Endothelial cell of umbilical vein (primary cell): ENCODE measurements at regions not wholly inside any gene's neighbourhood (a gene's known extent, or its start where the extent isn't known, plus 50 kb on each side); places are given as distances from the start of the nearest gene placed in this dataset.

Experiments
- BruUV-seq: library from RNA; stranded (reverse); fragments of 400-500 nt; replicated peaks from 2 replicates; lab custom pipeline; 2021; lab: Mats Ljungman, UMichigan
- CTCF ChIA-PET: fragments of 300-600, 350-600 bp; sonication (Branson Sonifier 250); formaldehyde crosslinking; loops from one replicate; lab custom pipeline; 2021; ENCODE audit warnings: antibody characterized with exemption, inconsistent platforms; lab: Charles Lee
- POLR2A ChIA-PET: fragments of 300-600, 350-600 bp; sonication (Branson Sonifier 250); formaldehyde crosslinking; loops from one replicate; lab custom pipeline; 2021; ENCODE audit warnings: antibody characterized with exemption, inconsistent platforms; lab: Charles Lee
- DNase-seq: peaks from one replicate; pipeline ENCODE4 v3.0.0-alpha.2; 2011; ENCODE audit warnings: low read depth, low spot score
- FAIRE-seq: peaks from 2 replicates; lab custom pipeline; 2011; peaks lifted over from hg19 to GRCh38; lab: Jason Lieb, UNC
- H2AFZ ChIP-seq: 2 replicates; pipeline ENCODE4 v1.6.0; 2012; ENCODE audit warnings: low read depth, low read length, control low read depth, inconsistent platforms
- H3K27ac ChIP-seq: 2 replicates; pipeline ENCODE4 v1.5.1; 2011; ENCODE audit warnings: low read depth, mild to moderate bottlenecking, control low read depth, low read length, moderate library complexity; ENCODE audit not compliant: insufficient read depth
- H3K27me3 ChIP-seq, 2 experiments: 2 replicates each; pipeline versions ENCODE4 v1.6.0 to v1.6.1; 2011; ENCODE audit warnings: low read length in 2 of 2, mixed read lengths in 1 of 2; ENCODE audit not compliant: control insufficient read depth in 2 of 2, insufficient read depth in 2 of 2
- H3K36me3 ChIP-seq, 2 experiments: 2 replicates in 1 of 2; 3 replicates in 1 of 2; pipeline ENCODE4 v1.5.1; 2011; ENCODE audit warnings: low read length in 2 of 2, mild to moderate bottlenecking in 1 of 2, moderate library complexity in 1 of 2; ENCODE audit not compliant: control insufficient read depth in 2 of 2, insufficient read depth in 2 of 2; ENCODE audit errors: extremely low read depth in 1 of 2
- H3K4me1 ChIP-seq: 3 replicates; pipeline ENCODE4 v1.5.1; 2011; ENCODE audit warnings: mild to moderate bottlenecking, low read length; ENCODE audit not compliant: control insufficient read depth, insufficient read depth; ENCODE audit errors: extremely low read depth
- H3K4me2 ChIP-seq: 2 replicates; pipeline ENCODE4 v1.6.1; 2011; ENCODE audit warnings: low read length, control low read depth, mixed read lengths; ENCODE audit not compliant: insufficient read depth
- H3K4me3 ChIP-seq, 3 experiments: fragments of 200-600 bp in 1 of 3; sonication (generic), shearing (Covaris generic) in 1 of 3; replicated peaks in 1 of 3; 2 replicates each; pipeline ENCODE4 v1.5.1; 2011 to 2016; ENCODE audit warnings: control low read depth in 3 of 3, low read length in 3 of 3, mild to moderate bottlenecking in 2 of 3, inconsistent platforms in 1 of 3, low read depth in 1 of 3, moderate library complexity in 1 of 3; ENCODE audit not compliant: insufficient read depth in 1 of 3
- H3K79me2 ChIP-seq: 2 replicates; pipeline ENCODE4 v1.6.0; 2012; ENCODE audit warnings: low read length, inconsistent platforms; ENCODE audit not compliant: control insufficient read depth, insufficient read depth
- H3K9ac ChIP-seq: replicated peaks from 2 replicates; pipeline ENCODE3; 2011; ENCODE audit warnings: low read length, control low read depth; ENCODE audit not compliant: insufficient read depth; ENCODE audit errors: extremely low read depth
- H3K9me1 ChIP-seq: replicated peaks from 3 replicates; pipeline ENCODE4 v1.6.0; 2011; ENCODE audit warnings: mild to moderate bottlenecking, low read length; ENCODE audit not compliant: control insufficient read depth, insufficient read depth; ENCODE audit errors: extremely low read depth
- H3K9me3 ChIP-seq: replicated peaks from 2 replicates; pipeline ENCODE4 v1.5.1; 2012; ENCODE audit warnings: low read length, inconsistent platforms; ENCODE audit not compliant: control insufficient read depth, insufficient read depth
- H4K20me1 ChIP-seq: replicated peaks from 2 replicates; pipeline ENCODE3; 2011; ENCODE audit warnings: mild to moderate bottlenecking, low read length; ENCODE audit not compliant: control insufficient read depth, insufficient read depth; ENCODE audit errors: extremely low read depth
- FOS ChIP-seq: IDR thresholded peaks from 2 replicates; pipeline ENCODE4 v1.6.1; 2011; ENCODE audit warnings: mild to moderate bottlenecking, low read length, moderate library complexity, borderline replicate concordance; ENCODE audit not compliant: insufficient read depth
- GATA2 ChIP-seq: IDR thresholded peaks from 2 replicates; pipeline ENCODE4 v1.7.0; 2011; ENCODE audit warnings: low read depth, mild to moderate bottlenecking, moderate library complexity, mixed read lengths, low read length; ENCODE audit not compliant: insufficient read length, insufficient read depth
- MYC ChIP-seq: IDR thresholded peaks from one replicate; pipeline ENCODE4 v1.6.1; 2011; ENCODE audit warnings: mild to moderate bottlenecking, low read depth, low read length
- POLR2A ChIP-seq: IDR thresholded peaks from 2 replicates; pipeline ENCODE4 v1.6.1; 2012; ENCODE audit warnings: low read depth, mild to moderate bottlenecking, control low read depth, low read length
- POLR2AphosphoS5 ChIP-seq: IDR thresholded peaks from 2 replicates; pipeline ENCODE4 v1.6.1; 2012; ENCODE audit warnings: low read depth, mild to moderate bottlenecking, control low read depth, low read length, moderate library complexity; ENCODE audit not compliant: insufficient read depth
- dilution Hi-C: fragments of 300-500 bp; cut with MboI; formaldehyde crosslinking; loops from one replicate; pipeline ENCODE4 v1.15.0; 2019; ENCODE audit warnings: low sequenced_read_pairs; ENCODE audit not compliant: extremely low pct_ligation_motif_present
- intact Hi-C: fragments of 100-400 bp; cut with micrococcal nuclease; formaldehyde crosslinking; loops from one replicate; pipeline ENCODE4 v1.10.0; 2022
- TF ChIP-seq, protein P1 (sequence below), 2 donors: IDR thresholded peaks; 1 replicate in 1 of 2; 2 replicates in 1 of 2; pipeline ENCODE4 v1.5.1; 2011; ENCODE audit warnings: low read length in 2 of 2, mild to moderate bottlenecking in 2 of 2, moderate library complexity in 2 of 2, control low read depth in 1 of 2, inconsistent platforms in 1 of 2, low read depth in 1 of 2; ENCODE audit not compliant: insufficient read depth in 1 of 2; ENCODE audit errors: extremely low read depth in 1 of 2
- TF ChIP-seq, protein P2 (sequence below): IDR thresholded peaks from 2 replicates; pipeline ENCODE4 v1.6.1; 2011; ENCODE audit not compliant: insufficient read depth, insufficient read length

DNA sequence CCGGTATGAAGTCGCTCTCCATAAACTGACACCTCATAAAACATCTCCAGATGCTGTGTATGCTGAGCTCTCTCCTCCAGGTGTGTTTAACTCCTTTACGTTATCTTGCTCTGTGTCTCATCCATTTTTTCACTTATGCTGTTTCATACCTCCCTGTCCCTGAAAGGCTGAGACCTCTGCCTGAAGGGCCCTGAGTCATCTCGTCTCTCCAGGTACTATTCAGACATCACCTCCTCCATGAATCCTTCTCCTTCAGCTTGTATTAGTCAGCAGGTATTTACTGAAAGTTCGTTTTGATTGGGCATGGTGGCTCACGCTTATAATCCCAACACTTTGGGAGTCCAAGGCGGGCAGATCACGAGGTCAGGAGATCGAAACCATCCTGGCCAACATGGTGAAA, 244.5 kb upstream of the EPHA4 start:
- no peaks in the 10 kb centered on the region for H3K9me1 ChIP-seq
- ChIA-PET CTCF (no interaction called here), POLR2A (no interaction called here)
- TF ChIP-seq MYC = no peak
- TF ChIP-seq, protein P1, sequence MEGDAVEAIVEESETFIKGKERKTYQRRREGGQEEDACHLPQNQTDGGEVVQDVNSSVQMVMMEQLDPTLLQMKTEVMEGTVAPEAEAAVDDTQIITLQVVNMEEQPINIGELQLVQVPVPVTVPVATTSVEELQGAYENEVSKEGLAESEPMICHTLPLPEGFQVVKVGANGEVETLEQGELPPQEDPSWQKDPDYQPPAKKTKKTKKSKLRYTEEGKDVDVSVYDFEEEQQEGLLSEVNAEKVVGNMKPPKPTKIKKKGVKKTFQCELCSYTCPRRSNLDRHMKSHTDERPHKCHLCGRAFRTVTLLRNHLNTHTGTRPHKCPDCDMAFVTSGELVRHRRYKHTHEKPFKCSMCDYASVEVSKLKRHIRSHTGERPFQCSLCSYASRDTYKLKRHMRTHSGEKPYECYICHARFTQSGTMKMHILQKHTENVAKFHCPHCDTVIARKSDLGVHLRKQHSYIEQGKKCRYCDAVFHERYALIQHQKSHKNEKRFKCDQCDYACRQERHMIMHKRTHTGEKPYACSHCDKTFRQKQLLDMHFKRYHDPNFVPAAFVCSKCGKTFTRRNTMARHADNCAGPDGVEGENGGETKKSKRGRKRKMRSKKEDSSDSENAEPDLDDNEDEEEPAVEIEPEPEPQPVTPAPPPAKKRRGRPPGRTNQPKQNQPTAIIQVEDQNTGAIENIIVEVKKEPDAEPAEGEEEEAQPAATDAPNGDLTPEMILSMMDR (IDR thresholded peaks at IDR 0.05; ENCODE audit: extremely low read depth in 1 of 2, insufficient read depth in 1 of 2, low read depth in 1 of 2, low read length in 2 of 2) = no peak
- TF ChIP-seq POLR2A = no peak
- TF ChIP-seq GATA2 = no peak
- TF ChIP-seq POLR2AphosphoS5 = no peak
- no peak for TF ChIP-seq FOS
- TF ChIP-seq, protein P2, sequence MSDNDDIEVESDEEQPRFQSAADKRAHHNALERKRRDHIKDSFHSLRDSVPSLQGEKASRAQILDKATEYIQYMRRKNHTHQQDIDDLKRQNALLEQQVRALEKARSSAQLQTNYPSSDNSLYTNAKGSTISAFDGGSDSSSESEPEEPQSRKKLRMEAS = no peak
- H3K27ac ChIP-seq = no peak overlapping the region
- H3K9ac ChIP-seq = no peak overlapping the region
- no TSS peak for BruUV-seq
- dilution Hi-C loops = no loop called here
- no peaks in the 10 kb centered on the region for H3K79me2 ChIP-seq
- H3K4me3 ChIP-seq = no peak overlapping the region
- H2AFZ ChIP-seq = no peak overlapping the region
- H3K4me1 ChIP-seq = no peaks in the 10 kb centered on the region
- H3K4me2 ChIP-seq = no peak overlapping the region
- intact Hi-C loops = no loop called here
- H3K36me3 ChIP-seq = no peaks in the 10 kb centered on the region
- no peaks in the 10 kb centered on the region for H4K20me1 ChIP-seq
- no peaks in the 10 kb centered on the region for H3K9me3 ChIP-seq
- H3K27me3 ChIP-seq = no peaks in the 10 kb centered on the region
- FAIRE-seq (no peak), DNase-seq (no peak)

DNA sequence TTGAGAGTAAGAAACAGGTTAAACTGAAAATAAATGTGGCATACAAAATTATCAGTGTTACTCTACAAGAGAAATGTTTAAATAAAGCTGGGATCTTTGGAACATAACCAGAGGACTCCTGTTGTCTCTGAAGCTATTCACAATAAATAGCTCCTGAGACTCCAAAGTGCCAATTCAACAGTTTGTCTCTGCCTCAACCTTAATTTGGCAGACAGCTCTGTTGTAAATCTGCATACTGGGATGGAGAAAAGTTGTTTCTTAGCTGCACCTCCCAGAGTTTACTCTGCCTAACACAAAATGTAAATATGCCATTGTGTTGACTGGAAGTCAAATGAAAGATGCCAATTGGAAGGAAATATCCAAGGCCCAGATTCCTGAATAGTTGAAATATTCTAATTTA, 238.5 kb upstream of the EPHA4 start:
- Histone ChIP-seq H3K9ac (no peak overlapping the region), H3K36me3 (no peaks in the 10 kb centered on the region), H3K4me2 (no peak overlapping the region), H3K4me1 (no peaks in the 10 kb centered on the region), H4K20me1 (no peaks in the 10 kb centered on the region), H2AFZ (no peak overlapping the region), H3K9me1 (no peaks in the 10 kb centered on the region), H3K4me3 (no peak overlapping the region), H3K79me2 (no peaks in the 10 kb centered on the region), H3K27ac (no peak overlapping the region), H3K9me3 (no peaks in the 10 kb centered on the region), H3K27me3 (no peaks in the 10 kb centered on the region)
- no TSS peak for BruUV-seq
- TF ChIP-seq FOS = no peak
- FAIRE-seq = no peak
- intact Hi-C loops = no loop called here
- ChIA-PET CTCF (no interaction called here), POLR2A (no interaction called here)
- DNase-seq = no peak
- dilution Hi-C loops = no loop called here
